Spleen (tissue), 7 donors: ENCODE measurements at regions not wholly inside any gene's neighbourhood (a gene's known extent, or its start where the extent isn't known, plus 50 kb on each side); places are given as distances from the start of the nearest gene placed in this dataset.

Source experiments
- POLR2A ChIP-seq, 3 donors: fragments of 450-650 bp; IDR thresholded peaks; one replicate each; pipeline ENCODE4 v1.5.1; 2017; ENCODE audit warnings: antibody characterized with exemption in 3 of 3, mild to moderate bottlenecking in 1 of 3
- POLR2AphosphoS5 ChIP-seq, 3 donors: sonication (generic); formaldehyde crosslinking; IDR thresholded peaks; one replicate each; pipeline ENCODE4 v1.5.1; 2017; ENCODE audit warnings: antibody characterized with exemption in 3 of 3
- TF ChIP-seq, protein P1 (sequence below), 11 experiments: fragments of 200-600 bp in 7 of 11; fragments of 450-650 bp in 4 of 11; sonication (generic) in 4 of 11; IDR thresholded peaks in 8 of 11; conservative IDR thresholded peaks in 3 of 11; 1 replicate in 7 of 11; 2 replicates in 4 of 11; pipeline versions ENCODE4 v1.4.0 to v1.8.0; 2016 to 2021; ENCODE audit warnings: antibody characterized with exemption in 11 of 11, inconsistent platforms in 4 of 11, mild to moderate bottlenecking in 1 of 11
- donor health status: DM: no; HTN: no; CAD: no; lungs with moderate emphysema.
- donor health status: DM: no; HTN: no; CAD: no.
- donor health status: DM: no; HTN: no; CAD: no.

DNA sequence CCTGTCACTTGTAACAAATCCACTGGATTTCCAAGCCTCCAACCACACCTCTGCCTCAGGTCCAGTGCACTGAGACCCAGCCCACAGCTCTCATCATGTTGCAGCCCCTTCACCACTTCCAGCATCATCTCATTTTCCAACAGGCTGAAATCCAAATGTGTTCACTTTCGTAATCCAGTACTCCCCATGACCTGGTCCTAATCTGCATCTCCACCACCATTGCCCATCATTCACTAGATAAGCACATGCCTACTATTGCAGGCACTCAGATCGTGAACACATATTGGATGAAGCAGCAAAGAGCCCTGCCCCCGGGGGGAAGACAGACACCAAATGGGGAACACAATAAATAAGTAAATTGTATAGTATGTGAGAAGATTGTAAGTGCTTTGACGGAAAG lies 76.1 kb upstream of the INSIG1 start:
- TF ChIP-seq POLR2A (IDR thresholded peaks at IDR 0.05), result no peak
- TF ChIP-seq, protein P1, sequence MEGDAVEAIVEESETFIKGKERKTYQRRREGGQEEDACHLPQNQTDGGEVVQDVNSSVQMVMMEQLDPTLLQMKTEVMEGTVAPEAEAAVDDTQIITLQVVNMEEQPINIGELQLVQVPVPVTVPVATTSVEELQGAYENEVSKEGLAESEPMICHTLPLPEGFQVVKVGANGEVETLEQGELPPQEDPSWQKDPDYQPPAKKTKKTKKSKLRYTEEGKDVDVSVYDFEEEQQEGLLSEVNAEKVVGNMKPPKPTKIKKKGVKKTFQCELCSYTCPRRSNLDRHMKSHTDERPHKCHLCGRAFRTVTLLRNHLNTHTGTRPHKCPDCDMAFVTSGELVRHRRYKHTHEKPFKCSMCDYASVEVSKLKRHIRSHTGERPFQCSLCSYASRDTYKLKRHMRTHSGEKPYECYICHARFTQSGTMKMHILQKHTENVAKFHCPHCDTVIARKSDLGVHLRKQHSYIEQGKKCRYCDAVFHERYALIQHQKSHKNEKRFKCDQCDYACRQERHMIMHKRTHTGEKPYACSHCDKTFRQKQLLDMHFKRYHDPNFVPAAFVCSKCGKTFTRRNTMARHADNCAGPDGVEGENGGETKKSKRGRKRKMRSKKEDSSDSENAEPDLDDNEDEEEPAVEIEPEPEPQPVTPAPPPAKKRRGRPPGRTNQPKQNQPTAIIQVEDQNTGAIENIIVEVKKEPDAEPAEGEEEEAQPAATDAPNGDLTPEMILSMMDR (IDR thresholded peaks at IDR 0.05 in 8 of 11, conservative IDR thresholded peaks at IDR 0.05 in 3 of 11), result no peak
- TF ChIP-seq POLR2AphosphoS5 (IDR thresholded peaks at IDR 0.05), result no peak
